GM12878 (cell line): ENCODE measurements at regions not wholly inside any gene's neighbourhood (a gene's known extent, or its start where the extent isn't known, plus 50 kb on each side); places are given as distances from the start of the nearest gene placed in this dataset.

ENCODE experiments used
- CTCF ChIP-seq, 3 experiments: IDR thresholded peaks in 2 of 3; conservative IDR thresholded peaks in 1 of 3; 2 replicates each; pipeline ENCODE4 v1.5.1; 2011; ENCODE audit warnings: low read depth in 3 of 3, low read length in 3 of 3, mild to moderate bottlenecking in 3 of 3, control low read depth in 2 of 3, moderate library complexity in 2 of 3, inconsistent platforms in 1 of 3, mixed read lengths in 1 of 3; ENCODE audit not compliant: control insufficient read depth in 2 of 3, insufficient read depth in 1 of 3; ENCODE audit errors: extremely low read depth in 1 of 3
- E2F8 ChIP-seq: fragments of 450-650 bp; IDR thresholded peaks from 2 replicates; pipeline ENCODE4 v1.6.1; 2018; ENCODE audit warnings: mild to moderate bottlenecking, low read depth, moderate library complexity; ENCODE audit not compliant: partially characterized antibody
- FOXM1 ChIP-seq: IDR thresholded peaks from 2 replicates; pipeline ENCODE4 v1.6.1; 2012; ENCODE audit warnings: low read depth, mild to moderate bottlenecking, inconsistent platforms, low read length, moderate library complexity
- GABPA ChIP-seq: IDR thresholded peaks from 2 replicates; pipeline ENCODE4 v1.6.1; 2014; ENCODE audit warnings: antibody characterized with exemption, low read depth, mild to moderate bottlenecking, inconsistent platforms
- POLR2A ChIP-seq: IDR thresholded peaks from 2 replicates; pipeline ENCODE4 v1.6.1; 2011; ENCODE audit warnings: low read depth, mild to moderate bottlenecking, low read length
- RCOR1 ChIP-seq: conservative IDR thresholded peaks from 2 replicates; pipeline ENCODE4 v1.6.1; 2012; ENCODE audit warnings: low read depth, low read length, improper control_type of control experiment
- TAF1 ChIP-seq: IDR thresholded peaks from 2 replicates; pipeline ENCODE4 v1.6.1; 2011; ENCODE audit warnings: mild to moderate bottlenecking, low read depth, low read length, borderline replicate concordance
- YY1 ChIP-seq: IDR thresholded peaks from 2 replicates; pipeline ENCODE4 v1.6.1; 2011; ENCODE audit warnings: low read depth, mild to moderate bottlenecking, low read length
- ZNF687 ChIP-seq: fragments of 450-650 bp; IDR thresholded peaks from 2 replicates; pipeline ENCODE4 v1.6.1; 2017; ENCODE audit warnings: mild to moderate bottlenecking, moderate library complexity

- TF ChIP-seq TAF1 (no peak), E2F8 (no peak), POLR2A (no peak), RCOR1 (no peak), CTCF (IDR thresholded peaks at IDR 0.05 in 2 of 3, conservative IDR thresholded peaks at IDR 0.05 in 1 of 3; ENCODE audit: control insufficient read depth in 2 of 3, extremely low read depth in 1 of 3, insufficient read depth in 1 of 3, low read depth in 3 of 3, low read length in 3 of 3) (no peak), ZNF687 (no peak), YY1 (no peak), FOXM1 (no peak), GABPA (no peak)
Measured at GRCh38 chr5:27276119-27276518, 237.7 kb upstream of the CDH9 start.
